Myocyte (in vitro differentiated cells): ENCODE measurements at regions not wholly inside any gene's neighbourhood (a gene's known extent, or its start where the extent isn't known, plus 50 kb on each side); places are given as distances from the start of the nearest gene placed in this dataset.

Source experiments
- DNase-seq: peaks from one replicate; pipeline ENCODE4 v3.0.0-alpha.2; 2012; ENCODE audit warnings: low read depth

- DNase-seq, result no peak
These were observed 78.3 kb downstream of the RAMP3 start for GRCh38 chr7:45235905-45236304.

DNA sequence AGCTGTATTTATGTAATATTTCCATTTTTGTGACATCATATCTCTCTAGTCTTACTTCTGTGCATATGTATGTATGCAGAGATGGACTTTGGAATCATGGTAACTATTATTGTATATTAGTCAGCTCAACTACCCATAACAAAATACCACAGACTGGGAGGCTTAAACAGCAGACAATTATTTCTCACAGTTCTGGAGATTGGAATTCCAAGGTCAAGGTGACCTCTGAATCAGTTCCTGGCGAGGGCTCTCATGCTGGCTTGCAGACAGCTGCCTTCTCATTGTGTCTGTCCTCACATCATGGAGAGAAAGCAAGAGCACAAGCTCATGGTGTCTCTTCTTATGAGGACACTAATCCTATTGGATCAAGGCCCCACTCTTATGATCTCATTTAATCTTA is 79.1 kb downstream of the RAMP3 start:
- DNase-seq, result peak; percentile 29

GRCh38 chr7:45237788-45238461 is 80.3 kb downstream of the RAMP3 start:
- DNase-seq, result peak; percentile 80

- DNase-seq, result peak; percentile 50
These were observed 81.2 kb downstream of the RAMP3 start for GRCh38 chr7:45238806-45239205.

DNA sequence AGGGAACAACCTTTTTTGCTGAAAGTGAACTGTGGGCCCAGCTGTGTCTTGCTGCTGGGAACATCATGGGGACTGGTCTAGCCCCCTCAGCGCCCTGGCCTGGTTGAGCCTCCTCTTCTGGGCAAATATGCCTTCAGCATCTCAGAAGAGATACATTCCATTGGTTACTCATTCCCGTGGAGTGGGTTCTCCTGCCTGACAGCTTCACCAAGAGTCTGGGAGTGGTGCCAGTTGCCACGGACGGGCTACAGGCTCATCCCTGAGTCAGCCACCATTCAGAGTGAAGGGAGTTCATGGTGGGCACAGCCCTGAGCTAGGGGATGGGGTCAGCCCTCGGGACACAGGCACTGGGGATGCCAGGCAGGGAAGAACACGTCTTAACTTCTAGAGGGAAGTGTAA is 81.9 kb downstream of the RAMP3 start:
- DNase-seq, result peak; percentile 87

GRCh38 chr7:45240273-45240771 is 82.7 kb downstream of the RAMP3 start:
- no peak for DNase-seq

- no peak for DNase-seq
These were observed 83.3 kb downstream of the RAMP3 start for GRCh38 chr7:45240926-45241325.

- no peak for DNase-seq
These were observed 83.9 kb downstream of the RAMP3 start for GRCh38 chr7:45241339-45242109.

DNA sequence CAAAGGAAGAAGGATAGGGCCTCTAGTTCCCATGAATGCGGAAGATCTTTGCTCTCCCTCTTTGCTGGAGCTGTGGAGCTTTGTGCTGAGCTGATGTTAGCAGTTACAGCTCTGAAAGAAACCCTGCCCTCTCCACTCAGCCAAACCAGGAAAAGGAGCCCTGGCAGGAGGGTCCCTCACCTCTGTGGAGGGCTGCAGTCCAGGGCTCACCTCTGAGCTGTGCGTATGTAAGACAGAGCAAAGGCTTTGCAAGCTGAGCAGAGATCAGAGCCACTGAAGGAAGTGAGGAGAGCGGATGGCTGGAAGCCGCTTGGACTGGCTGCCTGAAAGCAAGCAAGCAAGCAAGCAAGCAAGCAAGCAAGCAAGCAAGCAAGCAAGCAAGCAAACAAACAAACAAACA is 84.7 kb downstream of the RAMP3 start:
- no peak for DNase-seq

DNA sequence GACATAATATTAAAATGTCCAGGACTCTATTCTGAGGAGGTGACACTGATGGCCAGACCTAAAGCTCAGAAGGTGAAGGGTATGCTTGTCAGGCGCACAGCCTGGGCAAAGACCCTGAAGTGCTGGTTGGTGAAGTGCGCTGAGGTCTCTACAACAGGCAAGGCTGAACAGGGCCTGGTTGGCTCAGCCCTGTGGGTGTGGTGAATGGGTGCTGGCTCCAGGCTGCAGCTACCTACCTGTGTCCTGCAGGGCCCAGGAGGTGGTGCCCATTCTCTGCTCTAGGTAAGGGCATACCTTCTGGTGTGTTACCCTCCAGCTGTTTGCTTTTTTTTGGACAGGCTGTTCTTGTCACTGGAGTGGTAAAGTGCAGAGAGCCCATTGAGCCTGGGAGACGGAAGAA is 85.1 kb downstream of the RAMP3 start:
- no peak for DNase-seq

DNA sequence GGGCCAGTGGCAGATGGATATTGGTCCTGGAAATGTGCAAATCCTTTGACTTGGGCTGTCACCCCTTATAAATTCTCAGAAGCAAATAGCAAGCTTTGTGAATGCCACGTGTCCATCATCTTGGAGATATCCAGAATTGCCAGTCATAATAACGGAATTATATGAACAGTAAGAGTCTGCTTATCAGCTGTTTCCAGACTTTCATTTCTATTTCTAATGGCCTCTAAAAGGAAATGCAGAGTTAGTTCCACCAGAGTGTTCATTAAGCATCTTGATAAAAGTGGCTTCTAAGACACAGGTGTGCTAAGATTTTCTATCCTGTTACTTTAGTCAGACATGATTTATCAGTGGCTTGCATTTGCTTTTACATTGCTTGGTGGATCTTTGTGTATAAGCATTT is 87.4 kb downstream of the RAMP3 start:
- no peak for DNase-seq

GRCh38 chr7:45246339-45246738 is 88.7 kb downstream of the RAMP3 start:
- DNase-seq, result no peak

DNA sequence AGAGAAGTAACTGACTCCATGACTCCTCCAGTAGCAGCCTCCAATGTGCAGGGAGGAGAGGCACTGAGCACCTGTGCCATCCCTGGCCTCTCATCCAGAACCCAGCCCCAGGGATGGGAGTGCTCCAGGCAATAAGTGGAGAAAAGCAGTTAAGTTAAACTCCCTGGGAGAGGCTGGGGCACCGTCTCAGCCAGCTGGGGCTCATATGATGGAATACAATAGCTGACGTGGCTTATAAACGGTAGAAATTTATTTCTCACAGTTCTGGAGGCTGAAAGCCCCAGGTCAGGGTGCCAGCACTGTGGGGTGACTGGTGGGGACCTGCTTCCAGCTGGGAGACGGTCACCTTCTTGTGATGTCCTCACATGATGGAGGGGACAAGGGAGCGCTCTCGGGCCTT is 94.7 kb downstream of the RAMP3 start:
- no peak for DNase-seq

DNA sequence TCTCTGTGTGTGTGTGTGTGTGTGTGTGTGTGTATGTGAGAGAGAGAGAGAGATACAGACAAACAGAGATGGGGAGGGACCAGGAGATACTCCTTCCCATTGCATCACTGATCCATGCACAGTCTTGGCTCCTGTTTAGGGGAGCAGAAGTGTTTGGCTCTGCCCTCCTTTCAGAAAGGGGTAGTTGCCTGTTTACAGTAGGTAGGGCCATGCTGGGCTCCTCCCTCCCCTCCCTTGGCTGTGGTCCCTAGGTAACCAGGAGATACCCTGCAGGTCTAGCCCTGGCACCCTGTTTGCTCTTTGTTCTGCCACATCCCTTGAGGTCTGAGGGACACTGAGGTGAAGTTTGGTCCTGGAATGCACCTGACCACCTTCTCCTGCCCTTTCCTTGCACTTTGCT is 95.3 kb downstream of the RAMP3 start:
- no peak for DNase-seq

GRCh38 chr7:45253368-45253767 is 95.8 kb downstream of the RAMP3 start:
- DNase-seq, result no peak

DNA sequence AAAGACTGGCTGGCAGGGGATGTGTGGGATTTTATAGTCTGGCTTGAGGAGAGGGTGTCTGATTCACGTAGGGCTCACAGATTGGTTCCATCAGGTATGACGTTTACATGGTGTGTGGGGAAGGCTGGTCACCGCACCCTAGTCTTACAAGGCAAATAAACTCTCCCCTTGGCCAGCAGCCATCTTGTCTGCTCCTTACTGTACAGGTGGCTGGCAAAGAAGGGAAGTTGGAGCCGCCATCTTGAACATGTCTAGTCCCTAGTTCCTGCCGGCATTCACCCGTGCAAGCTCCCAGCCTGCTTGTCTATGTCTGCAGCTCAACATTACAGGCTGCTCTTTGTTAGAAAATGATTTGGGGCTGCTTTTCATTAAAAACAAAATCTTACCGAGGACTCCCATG is 97.6 kb downstream of the RAMP3 start:
- no peak for DNase-seq

DNA sequence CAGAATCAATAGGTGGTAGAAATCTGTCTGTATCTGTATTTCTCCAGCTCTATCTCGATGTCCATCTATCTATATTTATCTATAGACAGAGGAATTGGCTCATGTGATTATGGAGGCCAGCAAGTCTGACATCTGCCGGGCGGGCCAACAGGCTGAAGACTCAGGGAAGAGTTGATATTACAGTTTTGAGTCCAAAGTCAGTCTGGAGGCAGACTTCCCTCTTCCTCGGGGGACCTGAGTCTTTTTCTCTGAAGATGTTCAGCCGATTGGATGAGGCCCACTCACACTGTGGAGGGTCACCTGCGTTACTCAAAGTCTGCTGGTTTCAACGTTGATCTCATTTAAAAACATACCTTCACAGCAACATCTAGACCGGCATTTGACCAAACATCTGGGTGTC is 98.7 kb downstream of the RAMP3 start:
- DNase-seq, result no peak

GRCh38 chr7:45256775-45257174 is 99.2 kb downstream of the RAMP3 start:
- no peak for DNase-seq

- DNase-seq, result no peak
These were observed 99.7 kb downstream of the RAMP3 start for GRCh38 chr7:45257284-45257683.

DNA sequence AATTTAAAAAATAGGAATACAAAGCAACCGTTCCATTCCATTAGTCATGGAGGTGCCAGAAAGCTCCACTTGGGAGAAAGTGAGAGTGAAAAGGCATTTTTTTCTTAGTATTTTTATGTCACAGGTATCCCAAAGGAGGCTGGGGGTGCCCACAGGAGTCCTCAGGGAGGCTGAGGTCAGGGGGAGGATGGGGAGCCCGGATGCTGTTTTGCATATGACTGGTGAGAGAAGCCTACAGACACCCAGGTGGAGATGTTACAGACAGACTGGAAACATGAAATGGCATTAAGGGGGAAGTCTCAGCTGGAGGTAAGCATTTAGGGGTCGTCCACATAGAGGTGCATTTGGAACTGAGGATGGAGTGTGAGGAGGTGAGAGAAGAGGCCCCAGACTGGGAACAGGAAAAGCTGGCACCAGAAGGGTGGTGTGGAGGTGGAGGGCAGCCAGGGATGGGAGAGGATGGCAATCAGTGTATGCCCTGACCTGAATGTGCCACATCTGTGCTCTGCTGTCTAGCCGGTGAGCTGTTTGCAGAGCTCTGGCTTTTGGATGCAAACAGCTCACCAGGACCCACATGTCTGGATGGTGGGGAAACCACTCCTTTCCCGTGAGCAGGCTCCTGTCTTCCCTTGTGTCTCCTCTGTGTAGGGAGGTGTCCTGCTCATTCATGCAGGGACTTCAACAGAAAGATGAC is 101.1 kb downstream of the RAMP3 start:
- no peak for DNase-seq

DNA sequence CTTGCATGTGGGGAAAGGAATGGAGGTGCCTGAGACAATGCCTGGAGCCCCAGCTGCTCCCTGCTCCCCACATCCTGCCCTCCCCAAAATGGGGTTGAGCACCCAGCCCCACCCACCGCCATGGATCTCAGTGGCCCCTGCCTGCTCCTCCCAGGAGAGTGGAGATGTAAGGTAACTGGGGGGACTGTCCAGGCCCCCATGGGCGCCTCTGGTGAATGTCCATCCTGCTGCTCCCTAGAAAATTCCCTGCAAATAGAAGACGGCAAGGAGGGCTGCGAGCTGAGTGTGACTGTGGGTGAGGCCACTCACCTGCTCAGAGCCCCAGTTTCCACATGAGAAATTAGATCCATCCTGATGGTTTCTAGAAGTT is 101.6 kb downstream of the RAMP3 start:
- no peak for DNase-seq

- peak; percentile 45 for DNase-seq
These were observed 102.5 kb downstream of the RAMP3 start for GRCh38 chr7:45259966-45260646.
